HG03103 (cell line): ENCODE measurements at regions not wholly inside any gene's neighbourhood (a gene's known extent, or its start where the extent isn't known, plus 50 kb on each side); places are given as distances from the start of the nearest gene placed in this dataset.

Source experiments
- ATAC-seq: cut with Tn5 transposase; IDR thresholded peaks from one replicate; pipeline ENCODE4 v1.9.1; 2021; ENCODE audit warnings: low read depth; ENCODE audit not compliant: unreplicated experiment

GRCh38 chr2:120526997-120527945 is 181.3 kb downstream of the INHBB start:
- no peak for ATAC-seq

DNA sequence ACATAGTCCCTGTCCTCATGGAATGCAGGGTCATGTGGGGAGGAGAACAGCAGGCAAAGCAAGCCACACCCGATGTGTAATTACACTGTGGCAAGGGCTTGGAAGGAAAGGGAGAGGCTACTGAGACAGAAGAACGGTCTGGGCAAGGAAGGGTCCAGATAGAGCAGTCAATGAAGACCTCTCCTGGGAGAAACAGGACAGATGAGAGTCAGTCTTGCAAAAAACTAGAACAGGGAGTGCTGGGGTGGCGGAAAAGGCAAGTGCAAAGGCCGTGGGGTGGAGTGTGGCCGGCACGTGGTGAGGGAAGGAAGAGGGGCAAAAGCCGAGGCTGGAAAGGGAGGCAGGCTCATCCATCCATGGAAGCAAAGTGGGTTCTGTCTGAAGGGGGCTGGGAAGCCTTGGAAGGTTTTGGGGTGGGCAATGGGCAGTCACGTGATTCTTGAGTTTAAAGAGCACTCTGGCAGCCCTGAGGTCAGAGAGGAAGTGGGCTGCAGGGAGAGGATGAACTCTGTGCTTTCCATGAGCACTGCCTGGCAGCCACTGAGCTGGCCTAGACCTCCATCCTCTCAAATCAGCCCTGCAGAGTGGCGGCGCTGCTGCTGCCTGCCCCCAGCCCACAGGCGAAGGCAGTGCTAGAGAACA is 182.2 kb downstream of the INHBB start:
- ATAC-seq: no peak

GRCh38 chr2:120528693-120529076 is 182.7 kb downstream of the INHBB start:
- no peak for ATAC-seq

DNA sequence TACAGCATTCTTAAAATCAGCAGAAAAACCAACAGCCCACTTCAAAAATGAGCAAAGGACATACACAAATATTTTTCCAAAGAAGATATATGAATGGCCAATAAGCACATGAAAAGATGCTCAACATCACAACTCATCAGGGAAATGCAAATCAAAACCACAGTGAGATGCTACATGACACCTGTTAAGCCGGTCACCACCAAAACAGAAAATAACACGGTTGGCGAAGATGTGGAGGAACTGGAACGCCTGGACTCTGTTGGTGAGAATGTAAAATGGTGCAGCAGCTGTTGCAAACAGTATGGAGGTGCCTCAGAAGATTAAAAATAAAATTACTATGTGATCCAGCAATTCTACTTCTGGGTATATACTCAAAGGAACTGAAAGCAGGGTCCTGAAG is 184.8 kb downstream of the INHBB start:
- ATAC-seq: no peak

DNA sequence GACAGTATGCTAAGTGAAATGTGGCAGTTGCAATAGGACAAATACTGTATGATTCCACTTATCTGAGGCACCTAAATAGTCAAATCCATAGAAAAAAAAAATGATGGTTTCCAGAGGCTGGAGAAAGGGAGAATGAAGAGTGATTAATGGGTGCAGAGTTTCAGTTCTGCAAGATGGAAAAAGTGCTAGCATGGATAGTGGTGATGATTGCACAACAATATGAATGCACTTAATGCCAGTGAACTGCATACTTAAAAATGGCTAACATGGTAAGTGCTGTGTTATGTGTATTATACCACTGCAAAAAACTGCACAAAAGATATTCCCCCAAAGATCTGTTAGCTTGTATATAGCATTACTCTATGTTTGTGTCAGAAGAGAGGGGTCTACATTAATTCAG is 185.4 kb downstream of the INHBB start:
- ATAC-seq: no peak

DNA sequence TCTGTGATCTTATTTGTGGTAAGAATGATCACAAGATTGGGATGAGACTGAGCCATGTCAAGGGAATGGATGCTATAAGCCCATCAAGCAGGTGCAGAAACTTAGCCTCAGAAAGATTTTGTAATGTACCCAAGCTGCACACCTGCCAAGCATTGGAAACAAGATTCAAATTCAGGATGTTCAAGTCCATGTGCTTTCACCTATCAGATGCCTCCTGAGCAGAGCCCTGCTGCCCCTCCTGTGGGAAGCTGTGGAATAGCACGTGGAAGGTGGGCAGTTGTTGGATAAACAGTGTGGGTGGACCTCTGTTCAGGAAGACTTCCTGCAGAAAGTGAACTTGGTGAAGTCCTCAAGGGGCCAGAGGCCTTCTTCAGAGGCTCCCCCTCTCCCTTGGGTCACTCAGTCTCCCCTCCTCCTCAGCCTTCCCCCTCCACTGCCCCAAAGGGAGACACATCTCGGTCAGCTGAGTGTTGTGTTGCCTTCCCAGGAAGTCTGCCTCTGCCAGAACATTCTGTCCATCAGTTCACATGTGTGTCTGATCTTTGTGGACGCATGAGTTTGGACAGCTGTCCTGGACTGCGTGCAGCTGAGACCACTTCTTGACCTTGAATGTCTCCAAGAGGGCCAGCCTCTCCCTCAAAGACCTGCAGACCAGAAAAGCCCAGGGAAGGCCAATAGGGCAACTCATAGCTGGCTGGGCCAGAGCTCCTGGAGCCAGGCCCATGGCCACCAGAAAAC is 186.1 kb downstream of the INHBB start:
- no peak for ATAC-seq

DNA sequence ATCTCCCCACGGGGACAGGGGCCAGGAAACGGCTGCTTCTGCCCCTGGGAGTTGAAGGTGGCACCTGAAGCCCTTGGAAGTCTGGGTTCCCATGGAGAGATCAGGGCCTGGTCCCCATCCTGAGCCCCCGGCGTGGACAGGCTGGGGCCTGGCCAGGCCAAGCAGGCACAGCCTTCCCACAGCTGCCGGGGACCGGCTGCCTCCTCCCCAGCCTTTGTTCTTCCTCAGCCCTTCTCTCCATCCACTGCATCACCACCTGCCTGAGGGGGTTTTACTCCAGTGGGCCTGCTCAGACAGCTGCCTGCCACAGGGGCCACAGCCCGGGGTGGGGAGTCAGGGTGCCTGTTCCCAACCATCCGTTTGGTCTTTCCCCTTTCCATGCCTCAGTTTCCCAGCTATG is 187.7 kb downstream of the INHBB start:
- no peak for ATAC-seq

DNA sequence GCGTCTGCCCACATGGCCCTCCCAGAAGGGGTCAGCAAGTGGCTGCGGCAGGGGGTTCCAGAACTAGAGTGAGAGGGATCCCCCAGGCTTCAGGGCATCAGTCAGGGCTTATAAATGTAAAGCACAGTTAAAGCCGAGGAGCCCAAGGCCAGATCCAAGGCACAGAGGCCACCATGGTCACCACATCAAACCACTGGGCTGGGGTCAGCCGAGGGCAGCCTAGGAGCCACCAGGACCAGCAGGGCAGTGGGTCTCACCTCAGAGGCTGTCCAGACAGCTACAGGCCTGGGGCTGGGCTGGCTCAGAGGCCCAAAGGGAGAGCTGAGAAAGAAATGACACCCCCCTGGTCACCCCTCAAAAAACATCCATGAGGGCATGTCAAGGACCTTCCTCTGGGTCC is 188.5 kb downstream of the INHBB start:
- no peak for ATAC-seq

DNA sequence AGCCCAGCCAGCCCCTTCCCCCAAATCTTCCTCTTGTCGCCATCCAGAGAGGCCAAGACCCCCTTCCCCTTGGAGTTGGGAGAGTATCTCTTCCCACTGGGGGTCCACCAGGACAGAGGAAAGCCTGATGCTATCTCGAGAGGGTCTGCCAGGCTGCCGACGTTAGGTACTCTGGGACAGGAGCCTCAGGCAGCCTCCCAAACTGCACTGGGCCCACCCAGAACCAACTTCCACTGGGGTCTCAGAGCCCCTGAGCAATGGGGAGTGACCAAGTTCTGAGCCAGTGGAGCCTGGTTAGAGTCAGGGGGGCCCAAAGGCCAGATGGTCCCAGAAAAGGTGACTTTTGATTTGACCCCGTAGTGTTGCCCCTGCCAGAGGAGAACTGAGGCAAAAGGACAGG is 189.1 kb downstream of the INHBB start:
- ATAC-seq: no peak

GRCh38 chr2:120536141-120536540 is 190.2 kb downstream of the INHBB start:
- ATAC-seq: no peak

GRCh38 chr2:120538691-120539423 is 192.9 kb downstream of the INHBB start:
- no peak for ATAC-seq

DNA sequence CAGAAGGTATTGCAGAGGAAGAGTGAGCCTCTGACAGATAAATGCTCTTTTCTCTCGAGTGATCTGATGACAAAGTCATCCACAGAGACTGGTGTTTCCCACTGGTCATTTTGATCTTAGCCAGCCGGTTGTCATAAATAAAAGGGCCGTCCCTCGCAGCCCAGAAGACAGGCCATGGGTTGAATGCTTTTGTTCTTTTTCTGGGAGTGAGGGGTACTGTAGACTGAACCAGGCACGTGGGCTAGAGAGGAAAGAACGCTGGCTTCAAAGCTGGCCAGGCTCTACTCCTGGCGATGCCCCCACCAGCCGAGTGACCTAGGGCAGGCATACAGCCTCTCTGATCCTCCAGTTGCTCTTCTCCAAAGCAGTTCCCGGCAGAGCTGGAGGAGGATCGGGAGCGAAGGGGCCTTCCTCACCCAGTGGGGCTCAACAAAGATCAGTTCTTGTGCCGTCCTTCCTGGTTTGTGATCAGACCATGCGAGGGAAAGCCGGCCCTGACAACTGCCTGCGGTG is 193.5 kb downstream of the INHBB start:
- no peak for ATAC-seq

GRCh38 chr2:120539937-120540718 is 194.2 kb downstream of the INHBB start:
- ATAC-seq: no peak

DNA sequence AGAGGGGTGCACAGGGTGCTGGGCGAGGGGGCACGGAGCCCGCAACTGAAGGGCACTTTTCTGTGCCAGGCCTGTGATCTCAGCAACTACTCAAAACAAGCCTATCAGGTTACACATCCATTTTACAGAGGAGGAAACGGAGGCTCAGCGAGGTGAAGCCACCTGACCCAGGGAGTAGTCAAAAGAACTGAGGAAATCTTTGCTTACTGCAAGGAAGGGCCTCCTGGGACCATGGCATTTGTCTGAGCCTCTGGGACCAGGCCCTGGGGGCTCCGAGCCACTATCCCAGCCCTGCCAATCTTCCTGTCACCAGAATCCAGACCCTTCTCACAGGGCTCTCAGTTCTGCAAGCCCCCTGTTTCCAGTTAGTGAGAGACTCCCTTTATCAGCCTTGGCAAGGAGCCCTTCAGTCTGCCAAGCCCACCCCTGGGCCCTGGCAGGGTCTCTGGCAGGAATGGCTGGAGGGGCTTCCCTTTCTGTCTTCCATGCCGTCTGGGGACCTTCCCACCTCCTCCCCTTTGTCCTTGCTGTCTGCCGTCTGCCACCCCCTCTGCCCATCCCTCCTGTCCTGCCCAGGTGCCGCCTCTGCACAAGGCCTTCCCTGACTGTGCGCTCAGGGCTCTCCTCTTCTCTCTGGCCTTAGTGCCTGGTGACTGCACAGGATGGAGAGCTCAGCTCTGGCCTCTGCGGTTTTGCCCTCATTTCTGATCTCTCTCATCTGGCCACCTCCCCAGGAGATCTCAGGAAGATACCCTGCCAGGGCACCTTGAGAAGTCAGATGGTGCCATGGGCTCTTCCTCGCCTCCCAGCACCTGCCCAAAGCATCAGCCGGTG is 194.7 kb upstream of the GLI2 start:
- no peak for ATAC-seq

GRCh38 chr2:120541553-120541932 is 194.1 kb upstream of the GLI2 start:
- ATAC-seq: no peak

DNA sequence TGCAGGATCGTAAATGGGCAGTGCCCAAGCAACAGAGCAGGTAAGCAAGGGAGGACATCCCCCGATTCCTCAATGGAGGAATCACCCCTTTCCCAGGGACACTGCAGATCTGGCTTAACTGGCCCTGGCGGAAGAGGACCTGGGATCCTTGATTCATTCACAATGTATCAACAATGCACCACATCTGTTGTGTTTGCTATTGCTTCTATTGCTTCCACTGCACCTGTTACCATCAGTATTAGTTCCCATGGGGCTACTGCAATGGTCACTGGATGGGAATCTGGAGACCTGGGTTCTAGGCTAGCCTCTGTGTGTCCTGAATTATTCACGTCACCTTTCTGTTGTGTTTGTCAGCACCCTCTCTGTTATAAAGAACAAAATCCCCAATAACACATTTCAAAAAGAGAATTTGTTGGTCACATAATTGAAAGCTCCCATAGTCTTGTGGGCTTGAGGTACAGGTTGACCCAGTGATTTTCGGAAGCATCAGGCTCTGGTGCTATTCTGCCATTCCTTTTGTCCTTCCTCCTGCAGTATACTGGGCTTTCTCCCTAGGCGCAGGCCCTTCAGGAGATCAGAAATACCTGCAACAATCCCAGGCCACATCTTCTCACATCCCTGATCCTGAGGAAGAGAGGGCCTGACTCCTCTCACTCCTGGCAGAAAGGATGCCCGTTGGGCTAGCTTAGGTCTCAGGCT is 193.5 kb upstream of the GLI2 start:
- no peak for ATAC-seq

- no peak for ATAC-seq
Observed at GRCh38 chr2:120542911-120543527, 192.6 kb upstream of the GLI2 start.

GRCh38 chr2:120543899-120544298 is 191.8 kb upstream of the GLI2 start:
- no peak for ATAC-seq
